ENCODE measurements at regions not wholly inside any gene's neighbourhood (a gene's known extent, or its start where the extent isn't known, plus 50 kb on each side); places are given as distances from the start of the nearest gene placed in this dataset.

GRCh38 chr12:4044736-4045730, 171.8 kb upstream of the PARP11 start:
- in situ Hi-C loops (cut with HindIII; ENCODE audit: low sequenced_read_pairs), result loop anchor here (25.0 kb wide), 1 partner anchor 217 kb away; the partner anchor contains the start of gene CCND2

GRCh38 chr12:4044101-4044500, 170.9 kb upstream of the PARP11 start:
- no peak for DNase-seq (ENCODE audit: low spot score)
- in situ Hi-C loops (cut with HindIII; ENCODE audit: low sequenced_read_pairs), result loop anchor here (25.0 kb wide), 1 partner anchor 218 kb away; the partner anchor contains the start of gene CCND2

More at GRCh38 chr12:4044736-4045730, 171.8 kb upstream of the PARP11 start:
- no peak for DNase-seq (ENCODE audit: low spot score)

GRCh38 chr12:4041187-4041885, 168.1 kb upstream of the PARP11 start:
- DNase-seq (ENCODE audit: low spot score), result no peak
- in situ Hi-C loops (cut with HindIII; ENCODE audit: low sequenced_read_pairs), result loop anchor here (25.0 kb wide), 1 partner anchor 221 kb away; the partner anchor contains the start of gene CCND2

GRCh38 chr12:4039931-4040330, 166.7 kb upstream of the PARP11 start:
- in situ Hi-C loops (cut with HindIII; ENCODE audit: low sequenced_read_pairs), result loop anchor here (25.0 kb wide), 1 partner anchor 222 kb away; the partner anchor contains the start of gene CCND2
- DNase-seq (ENCODE audit: low spot score), result no peak

- in situ Hi-C loops (cut with HindIII; ENCODE audit: low sequenced_read_pairs), result loop anchor here (25.0 kb wide), 1 partner anchor 224 kb away; the partner anchor contains the start of gene CCND2
- DNase-seq (ENCODE audit: low spot score), result peak; percentile 29
Measured at GRCh38 chr12:4037747-4038312, 164.6 kb upstream of the PARP11 start.

GRCh38 chr12:4036671-4037271, 163.6 kb upstream of the PARP11 start:
- no peak for DNase-seq (ENCODE audit: low spot score)
- in situ Hi-C loops (cut with HindIII; ENCODE audit: low sequenced_read_pairs), result loop anchor here (25.0 kb wide), 1 partner anchor 226 kb away; the partner anchor contains the start of gene CCND2

GRCh38 chr12:4034921-4035320, 161.7 kb upstream of the PARP11 start:
- no peak for DNase-seq (ENCODE audit: low spot score)
- in situ Hi-C loops (cut with HindIII; ENCODE audit: low sequenced_read_pairs), result loop anchor here (25.0 kb wide), 1 partner anchor 227 kb away; the partner anchor contains the start of gene CCND2

GRCh38 chr12:4032924-4033615, 159.9 kb upstream of the PARP11 start:
- in situ Hi-C loops (cut with HindIII; ENCODE audit: low sequenced_read_pairs), result loop anchor here (25.0 kb wide), 1 partner anchor 229 kb away; the partner anchor contains the start of gene CCND2

GRCh38 chr12:4031703-4032291, 158.6 kb upstream of the PARP11 start:
- DNase-seq (ENCODE audit: low spot score), result no peak
- in situ Hi-C loops (cut with HindIII; ENCODE audit: low sequenced_read_pairs), result loop anchor here (25.0 kb wide), 1 partner anchor 231 kb away; the partner anchor contains the start of gene CCND2

More at GRCh38 chr12:4032924-4033615, 159.9 kb upstream of the PARP11 start:
- no peak for DNase-seq (ENCODE audit: low spot score)

GRCh38 chr12:4030929-4031702, 157.9 kb upstream of the PARP11 start:
- in situ Hi-C loops (cut with HindIII; ENCODE audit: low sequenced_read_pairs), result loop anchor here (25.0 kb wide), 1 partner anchor 231 kb away; the partner anchor contains the start of gene CCND2
- peak; percentile 64 for DNase-seq (ENCODE audit: low spot score)

- no peak for DNase-seq (ENCODE audit: low spot score)
- in situ Hi-C loops (cut with HindIII; ENCODE audit: low sequenced_read_pairs), result loop anchor here (25.0 kb wide), 1 partner anchor 235 kb away; the partner anchor contains the start of gene CCND2
Measured at GRCh38 chr12:4027412-4027811, 154.2 kb upstream of the PARP11 start.

GRCh38 chr12:4026517-4026916, 153.3 kb upstream of the PARP11 start:
- DNase-seq (ENCODE audit: low spot score), result no peak
- in situ Hi-C loops (cut with HindIII; ENCODE audit: low sequenced_read_pairs), result loop anchor here (25.0 kb wide), 1 partner anchor 236 kb away; the partner anchor contains the start of gene CCND2

- in situ Hi-C loops (cut with HindIII; ENCODE audit: low sequenced_read_pairs), result loop anchor here (25.0 kb wide), 1 partner anchor 236 kb away; the partner anchor contains the start of gene CCND2
- no peak for DNase-seq (ENCODE audit: low spot score)
Measured at GRCh38 chr12:4026020-4026358, 152.8 kb upstream of the PARP11 start.

GRCh38 chr12:4025181-4026019, 152.2 kb upstream of the PARP11 start:
- in situ Hi-C loops (cut with HindIII; ENCODE audit: low sequenced_read_pairs), result loop anchor here (25.0 kb wide), 1 partner anchor 237 kb away; the partner anchor contains the start of gene CCND2
- no peak for DNase-seq (ENCODE audit: low spot score)

GRCh38 chr12:4024701-4025100, 151.5 kb upstream of the PARP11 start:
- in situ Hi-C loops (cut with HindIII; ENCODE audit: low sequenced_read_pairs), result loop anchor here (25.0 kb wide), 1 partner anchor 238 kb away; the partner anchor contains the start of gene CCND2
- no peak for DNase-seq (ENCODE audit: low spot score)
